Astrocyte (in vitro differentiated cells and primary cell): ENCODE measurements at regions not wholly inside any gene's neighbourhood (a gene's known extent, or its start where the extent isn't known, plus 50 kb on each side); places are given as distances from the start of the nearest gene placed in this dataset.

Experiments
- EZH2 ChIP-seq: IDR thresholded peaks from 2 replicates; pipeline ENCODE4 v1.6.1; 2012; ENCODE audit warnings: mild to moderate bottlenecking, low read length, inconsistent platforms; ENCODE audit not compliant: insufficient read depth
- TF ChIP-seq, protein P1 (sequence below): IDR thresholded peaks from 2 replicates; pipeline ENCODE4 v1.5.1; 2011; ENCODE audit warnings: low read depth, mild to moderate bottlenecking, inconsistent platforms, low read length, moderate library complexity; ENCODE audit not compliant: insufficient read depth

DNA sequence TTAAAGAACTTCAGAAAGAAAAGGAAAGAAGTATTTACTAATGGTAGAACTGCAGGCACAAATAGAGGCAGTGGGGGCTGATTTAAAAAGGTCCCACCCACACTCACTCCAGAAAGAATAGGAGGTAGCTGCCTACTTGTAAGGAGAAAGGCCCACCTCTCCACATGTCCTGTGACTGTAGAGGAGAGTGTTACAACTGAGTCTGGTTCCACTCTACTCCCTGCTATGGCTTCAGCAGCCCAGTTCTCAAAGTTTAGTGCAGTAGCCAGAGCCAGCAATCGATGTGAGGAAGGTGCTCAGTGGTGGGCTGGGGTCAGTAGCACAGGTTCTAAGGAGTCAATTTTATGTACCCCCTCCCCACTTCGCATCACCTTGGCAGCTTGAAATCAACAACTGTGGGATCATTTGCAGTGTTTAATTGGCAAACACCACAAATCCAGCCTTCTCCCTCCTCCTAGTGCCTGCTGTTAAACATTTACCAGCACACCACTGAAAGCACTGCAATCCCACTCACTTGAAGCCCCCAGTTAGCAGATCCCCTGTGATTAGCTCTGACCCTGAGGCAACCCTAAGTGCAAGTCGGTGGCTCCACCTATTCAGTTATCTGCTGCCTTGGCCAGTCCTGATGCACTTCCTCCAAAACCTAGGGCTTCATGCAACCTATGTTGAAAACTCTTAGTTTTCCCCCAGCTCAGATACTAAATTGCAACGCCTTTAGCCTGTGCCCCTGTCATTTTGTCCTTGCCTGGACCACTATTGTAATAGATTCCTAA is 146.6 kb downstream of the BBOX1 start:
- TF ChIP-seq, protein P1, sequence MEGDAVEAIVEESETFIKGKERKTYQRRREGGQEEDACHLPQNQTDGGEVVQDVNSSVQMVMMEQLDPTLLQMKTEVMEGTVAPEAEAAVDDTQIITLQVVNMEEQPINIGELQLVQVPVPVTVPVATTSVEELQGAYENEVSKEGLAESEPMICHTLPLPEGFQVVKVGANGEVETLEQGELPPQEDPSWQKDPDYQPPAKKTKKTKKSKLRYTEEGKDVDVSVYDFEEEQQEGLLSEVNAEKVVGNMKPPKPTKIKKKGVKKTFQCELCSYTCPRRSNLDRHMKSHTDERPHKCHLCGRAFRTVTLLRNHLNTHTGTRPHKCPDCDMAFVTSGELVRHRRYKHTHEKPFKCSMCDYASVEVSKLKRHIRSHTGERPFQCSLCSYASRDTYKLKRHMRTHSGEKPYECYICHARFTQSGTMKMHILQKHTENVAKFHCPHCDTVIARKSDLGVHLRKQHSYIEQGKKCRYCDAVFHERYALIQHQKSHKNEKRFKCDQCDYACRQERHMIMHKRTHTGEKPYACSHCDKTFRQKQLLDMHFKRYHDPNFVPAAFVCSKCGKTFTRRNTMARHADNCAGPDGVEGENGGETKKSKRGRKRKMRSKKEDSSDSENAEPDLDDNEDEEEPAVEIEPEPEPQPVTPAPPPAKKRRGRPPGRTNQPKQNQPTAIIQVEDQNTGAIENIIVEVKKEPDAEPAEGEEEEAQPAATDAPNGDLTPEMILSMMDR: no peak
- no peak for TF ChIP-seq EZH2
